Stimulated activated CD4-positive, alpha-beta T cell treated with anti-CD3 and anti-CD28 coated beads, Interleukin-2, amount 100 ng/mL, for 24 hours (primary cell): ENCODE measurements at regions not wholly inside any gene's neighbourhood (a gene's known extent, or its start where the extent isn't known, plus 50 kb on each side); places are given as distances from the start of the nearest gene placed in this dataset.
"Not testable (repeated sequence)": the region's sequence is repeated elsewhere in the genome, so short reads cannot be mapped to it uniquely, and the experiment has no call there.

Experiments
- DNase-seq, 2 donors: peaks; one replicate each; pipeline ENCODE4 v3.0.0-alpha.2; 2020

DNA sequence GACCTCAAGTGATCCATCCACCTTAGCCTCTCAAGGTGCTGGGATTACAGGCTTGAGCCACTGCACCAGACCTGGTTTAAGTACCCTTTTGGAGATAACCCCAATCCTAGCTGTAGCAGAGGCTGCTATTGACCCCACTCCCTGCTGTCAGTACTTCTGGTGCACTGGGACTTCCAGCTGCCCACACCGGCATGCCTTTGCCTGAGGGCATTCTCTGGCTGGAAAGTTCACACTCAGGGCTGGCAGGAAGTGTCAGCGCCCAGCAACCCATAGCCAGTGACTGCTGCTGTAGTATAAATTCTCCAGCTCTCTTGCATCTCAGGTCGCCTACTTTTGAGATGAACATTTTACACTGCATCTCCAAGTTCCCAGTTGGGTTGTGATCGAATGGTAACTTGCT lies 75.3 kb downstream of the UTRN start:
- no peak for DNase-seq

GRCh38 chr6:144361016-144361415 lies 75.9 kb downstream of the UTRN start:
- no peak for DNase-seq

- DNase-seq = no peak
These were observed 77.2 kb downstream of the UTRN start for GRCh38 chr6:144362042-144363018.

GRCh38 chr6:144364208-144364720 lies 79.1 kb downstream of the UTRN start:
- no peak for DNase-seq

DNA sequence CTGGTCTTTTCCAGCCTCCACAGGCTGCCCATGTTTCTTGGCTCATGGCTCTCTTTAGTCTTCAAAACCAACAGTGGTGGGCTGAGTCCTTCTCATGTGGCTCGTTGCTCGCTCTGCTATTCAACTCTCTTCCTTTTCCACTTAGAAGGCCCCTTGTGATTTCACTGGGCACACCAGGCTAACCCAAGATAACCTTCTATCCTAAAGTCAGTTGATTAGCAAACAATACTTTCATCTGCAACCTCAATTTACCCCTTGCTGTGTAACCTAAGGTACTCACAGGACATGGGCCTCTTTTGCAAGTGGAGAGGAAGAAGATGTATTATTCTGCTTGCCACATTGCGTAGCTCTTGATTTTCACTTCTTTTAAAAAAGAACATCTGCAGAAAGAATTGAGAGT lies 79.6 kb downstream of the UTRN start:
- no peak for DNase-seq

DNA sequence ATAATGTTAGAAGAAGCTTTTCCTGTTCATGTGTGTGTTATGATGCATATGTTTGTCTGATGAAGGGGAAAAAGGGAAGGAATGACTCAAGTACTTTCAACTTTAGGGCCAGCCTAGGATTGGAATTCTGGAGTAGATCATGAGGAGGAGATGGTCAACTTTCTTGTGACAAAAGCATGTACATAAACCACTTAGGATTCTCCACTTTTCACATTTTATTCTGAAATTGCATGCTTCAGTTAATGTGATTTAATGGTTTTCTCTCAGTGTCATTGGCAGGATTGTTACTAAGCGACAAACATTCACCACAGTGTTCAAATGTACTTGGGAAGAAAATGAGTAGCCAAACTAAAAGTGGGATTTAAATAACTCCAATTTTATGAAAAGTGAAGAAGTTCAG lies 80.1 kb downstream of the UTRN start:
- DNase-seq = no peak

DNA sequence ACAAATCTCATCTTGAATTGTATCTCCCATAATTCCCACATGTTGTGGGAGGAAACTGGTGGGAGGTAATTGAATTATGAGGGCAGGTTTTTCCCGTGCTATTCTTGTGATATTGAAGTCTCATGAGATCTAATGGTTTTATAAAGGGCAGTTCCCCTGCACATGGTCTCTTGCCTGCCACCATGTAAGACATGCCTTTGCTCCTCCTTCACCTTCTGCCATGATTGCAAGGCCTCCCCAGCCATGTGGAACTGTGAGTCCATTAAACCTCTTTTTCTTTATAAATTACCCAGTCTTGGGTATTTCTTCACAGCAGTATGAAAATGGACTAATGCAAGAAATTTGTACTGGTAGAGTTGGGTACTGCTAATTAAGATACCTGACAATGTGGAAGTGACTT lies 84.6 kb downstream of the UTRN start:
- DNase-seq = not testable (repeated sequence)

- no peak for DNase-seq
These were observed 87.0 kb downstream of the UTRN start for GRCh38 chr6:144372116-144372515.

DNA sequence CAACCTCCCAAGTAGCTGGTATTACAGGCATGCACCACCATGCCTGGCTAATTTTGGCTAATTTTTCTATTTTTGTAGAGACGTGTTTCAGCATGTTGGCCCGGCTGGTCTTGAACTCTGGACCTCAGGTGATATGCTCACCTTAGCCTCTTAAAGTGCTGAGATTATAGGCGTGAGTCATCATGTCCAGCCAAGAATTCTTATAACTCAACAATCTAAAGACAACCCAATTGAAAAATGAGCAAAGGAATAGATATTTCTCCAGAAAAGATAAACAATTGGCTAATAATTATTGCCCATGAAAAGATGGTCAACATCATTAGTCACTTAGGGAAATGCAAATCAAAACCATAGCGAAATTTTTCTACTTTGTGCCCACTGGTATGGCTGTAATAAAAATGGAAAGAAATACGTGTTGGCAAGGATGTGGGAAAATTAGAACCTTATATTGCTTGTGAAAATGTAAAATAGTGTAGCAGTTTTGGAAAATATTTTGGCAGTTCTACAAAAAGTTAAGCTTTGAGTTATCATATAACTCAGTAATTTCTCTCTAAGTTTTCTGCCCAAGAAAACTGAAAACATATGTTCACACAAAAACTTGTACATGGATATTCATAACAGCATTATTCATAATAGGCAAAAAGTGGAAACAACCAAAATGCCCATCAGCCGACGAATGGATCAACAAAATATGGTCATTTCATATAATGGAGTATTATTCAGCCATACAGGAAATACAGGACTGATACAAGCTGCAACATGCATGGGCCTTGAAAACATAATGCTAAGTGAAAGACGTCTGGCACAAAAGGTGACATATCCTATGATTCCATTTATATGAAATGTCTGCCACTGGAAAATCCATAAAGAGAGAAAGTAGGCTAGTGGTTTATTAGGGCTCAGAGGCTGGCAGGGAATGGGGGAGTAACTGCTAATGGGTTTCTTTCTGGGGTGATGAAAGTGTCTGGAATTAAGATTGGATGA lies 87.8 kb downstream of the UTRN start:
- no peak for DNase-seq

DNA sequence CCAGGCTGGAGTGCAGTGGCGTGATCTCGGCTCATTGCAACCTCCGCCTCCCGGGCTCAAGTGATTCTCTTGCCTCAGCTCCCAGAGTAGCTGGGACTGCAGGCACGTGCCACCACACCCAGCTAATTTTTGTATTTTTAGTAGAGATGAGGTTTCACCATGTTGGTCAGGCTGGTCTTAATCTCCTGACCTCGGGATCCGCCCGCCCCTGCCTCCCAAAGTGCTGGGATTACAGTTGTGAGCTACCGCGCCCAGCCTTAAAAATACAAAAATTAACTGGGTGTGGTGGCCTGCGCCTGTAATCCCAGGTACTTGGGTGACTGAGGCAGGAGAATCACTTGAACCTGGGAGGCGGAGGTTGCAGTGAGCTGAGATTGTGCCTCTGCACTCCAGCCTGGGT lies 89.4 kb downstream of the UTRN start:
- not testable (repeated sequence) for DNase-seq

DNA sequence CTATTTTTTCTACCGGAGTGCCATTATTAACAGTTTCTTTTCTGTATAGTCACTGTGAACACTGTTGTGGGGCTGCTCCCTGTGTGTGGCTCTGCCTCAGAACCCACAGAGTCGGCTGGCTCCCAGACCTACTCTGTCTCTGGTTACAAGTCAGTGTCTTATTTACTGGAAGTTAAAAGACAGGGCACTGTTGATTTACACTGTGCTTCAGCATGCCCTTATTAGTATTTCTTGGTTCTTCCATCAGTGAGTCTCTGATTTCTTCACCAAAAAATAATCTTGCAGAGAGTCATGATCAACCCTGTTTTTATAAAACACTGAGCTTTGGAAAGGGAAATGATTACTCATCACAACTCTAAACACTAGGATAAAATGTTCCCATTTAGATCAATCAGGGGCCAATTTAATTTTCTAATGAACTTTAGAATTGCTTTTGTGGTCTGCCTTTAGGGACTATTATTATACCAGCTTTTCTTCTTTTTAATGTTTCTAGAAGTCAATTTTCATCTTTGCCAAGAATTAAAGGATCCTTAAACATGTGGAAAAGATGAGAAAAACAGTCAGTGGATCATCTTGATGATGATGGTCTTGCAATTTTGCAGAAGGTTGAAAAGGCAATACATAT lies 92.6 kb downstream of the UTRN start:
- no peak for DNase-seq

- no peak for DNase-seq
These were observed 93.3 kb downstream of the UTRN start for GRCh38 chr6:144378437-144378836.

GRCh38 chr6:144379356-144379755 lies 94.2 kb downstream of the UTRN start:
- DNase-seq = no peak

DNA sequence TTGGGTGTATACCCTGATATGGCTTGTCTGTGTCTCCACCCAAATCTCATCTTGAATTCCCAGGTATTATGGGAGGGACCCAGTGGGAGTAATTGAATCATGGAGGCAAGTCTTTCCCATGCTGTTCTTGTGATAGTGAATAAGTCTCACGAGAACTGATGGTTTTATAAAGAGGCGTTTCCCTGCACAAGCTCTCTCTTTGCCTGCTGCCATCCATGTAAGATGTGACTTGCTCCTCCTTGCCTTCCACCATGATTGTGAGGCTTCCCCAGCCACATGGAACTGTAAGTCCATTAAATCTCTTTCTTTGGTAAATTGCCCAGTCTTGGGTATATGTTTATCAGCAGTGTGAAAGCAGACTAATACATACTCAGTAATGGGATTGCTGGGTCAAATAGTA lies 96.4 kb downstream of the UTRN start:
- not testable (repeated sequence) for DNase-seq

DNA sequence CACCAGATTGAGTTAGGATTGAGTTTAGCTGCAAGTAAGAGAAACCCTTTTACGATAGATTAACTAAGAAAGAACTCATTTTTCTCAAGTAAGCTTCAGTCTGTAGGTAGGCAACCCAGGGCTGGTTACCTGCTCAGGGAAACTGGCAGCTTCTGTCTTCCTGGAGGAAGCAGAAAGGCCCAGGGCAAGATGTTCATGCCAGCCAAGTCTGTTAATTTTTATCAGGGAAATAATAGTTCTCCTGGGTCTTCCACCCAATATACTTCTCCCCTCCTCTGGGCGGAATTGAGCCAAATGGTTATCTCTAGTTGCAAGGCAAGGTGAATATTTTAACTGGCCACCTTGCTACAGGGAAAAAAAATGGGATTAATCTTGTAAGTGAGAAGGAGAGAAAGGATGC lies 98.2 kb downstream of the UTRN start:
- DNase-seq = no peak

GRCh38 chr6:144384427-144384826 lies 99.3 kb downstream of the UTRN start:
- no peak for DNase-seq

- DNase-seq = not testable (repeated sequence)
These were observed 104.3 kb downstream of the UTRN start for GRCh38 chr6:144389474-144389873.

DNA sequence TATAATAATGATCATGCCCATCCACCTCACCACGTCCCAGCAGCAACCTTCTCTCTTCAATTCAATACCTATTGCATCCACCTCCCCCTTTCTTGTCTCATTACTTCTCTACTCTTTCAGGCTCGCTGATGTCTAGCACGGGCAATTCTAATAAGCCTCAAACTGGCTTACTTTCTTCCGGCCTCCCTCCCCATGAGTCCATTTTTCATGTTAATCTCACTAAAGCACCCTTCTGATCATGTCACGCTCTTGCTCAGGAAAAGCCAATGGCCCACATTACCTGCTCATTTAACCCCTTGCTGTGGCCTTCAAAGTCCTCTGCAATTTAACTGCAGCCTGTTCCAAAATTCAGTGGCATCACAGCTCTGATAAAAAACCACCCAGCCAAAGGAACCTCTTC lies 105.1 kb downstream of the UTRN start:
- no peak for DNase-seq

DNA sequence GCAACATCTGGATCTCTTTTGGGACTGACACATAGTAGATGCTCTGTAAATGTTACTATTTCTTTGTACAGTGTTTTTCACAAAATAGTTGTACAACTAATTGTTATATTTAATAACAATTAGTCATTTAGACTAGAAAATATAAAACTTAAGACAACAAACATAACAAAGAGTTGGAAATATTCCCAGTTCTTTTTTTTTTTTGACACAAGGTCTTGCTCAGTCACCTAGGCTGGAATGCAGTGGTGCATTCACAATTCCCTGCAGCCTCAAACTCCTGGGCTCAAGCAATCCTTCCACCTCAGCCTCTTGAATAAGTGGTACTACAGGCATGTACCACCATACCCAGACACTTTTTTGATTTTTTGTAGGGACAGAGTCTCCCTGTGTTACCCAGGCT lies 105.8 kb downstream of the UTRN start:
- no peak for DNase-seq

- DNase-seq = no peak
These were observed 107.4 kb downstream of the UTRN start for GRCh38 chr6:144392536-144392935.

- DNase-seq = no peak
These were observed 109.1 kb downstream of the UTRN start for GRCh38 chr6:144394210-144394609.

- no peak for DNase-seq
These were observed 109.9 kb downstream of the UTRN start for GRCh38 chr6:144395014-144395413.

GRCh38 chr6:144395826-144396225 lies 110.7 kb downstream of the UTRN start:
- DNase-seq = no peak
